ENCODE measurements at regions not wholly inside any gene's neighbourhood (a gene's known extent, or its start where the extent isn't known, plus 50 kb on each side); places are given as distances from the start of the nearest gene placed in this dataset.

GRCh38 chr1:34426325-34426896, 249.7 kb downstream of the C1orf94 start:
- TF ChIP-seq CTCF (IDR thresholded peaks at IDR 0.05): no peak
- TF ChIP-seq POLR2AphosphoS5 (IDR thresholded peaks at IDR 0.05): no peak
- no peak for TF ChIP-seq POLR2A (IDR thresholded peaks at IDR 0.05)

Data from sigmoid colon (tissue), 4 donors.